ENCODE measurements at regions not wholly inside any gene's neighbourhood (a gene's known extent, or its start where the extent isn't known, plus 50 kb on each side); places are given as distances from the start of the nearest gene placed in this dataset.

- TF ChIP-seq, protein P1, sequence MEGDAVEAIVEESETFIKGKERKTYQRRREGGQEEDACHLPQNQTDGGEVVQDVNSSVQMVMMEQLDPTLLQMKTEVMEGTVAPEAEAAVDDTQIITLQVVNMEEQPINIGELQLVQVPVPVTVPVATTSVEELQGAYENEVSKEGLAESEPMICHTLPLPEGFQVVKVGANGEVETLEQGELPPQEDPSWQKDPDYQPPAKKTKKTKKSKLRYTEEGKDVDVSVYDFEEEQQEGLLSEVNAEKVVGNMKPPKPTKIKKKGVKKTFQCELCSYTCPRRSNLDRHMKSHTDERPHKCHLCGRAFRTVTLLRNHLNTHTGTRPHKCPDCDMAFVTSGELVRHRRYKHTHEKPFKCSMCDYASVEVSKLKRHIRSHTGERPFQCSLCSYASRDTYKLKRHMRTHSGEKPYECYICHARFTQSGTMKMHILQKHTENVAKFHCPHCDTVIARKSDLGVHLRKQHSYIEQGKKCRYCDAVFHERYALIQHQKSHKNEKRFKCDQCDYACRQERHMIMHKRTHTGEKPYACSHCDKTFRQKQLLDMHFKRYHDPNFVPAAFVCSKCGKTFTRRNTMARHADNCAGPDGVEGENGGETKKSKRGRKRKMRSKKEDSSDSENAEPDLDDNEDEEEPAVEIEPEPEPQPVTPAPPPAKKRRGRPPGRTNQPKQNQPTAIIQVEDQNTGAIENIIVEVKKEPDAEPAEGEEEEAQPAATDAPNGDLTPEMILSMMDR (IDR thresholded peaks at IDR 0.05) = no peak
- TF ChIP-seq EZH2 (IDR thresholded peaks at IDR 0.05) (no peak), EZH2phosphoT487 (IDR thresholded peaks at IDR 0.05) (no peak)
Measured at GRCh38 chr16:47920709-47921108, 235.1 kb downstream of the ABCC12 start.
